ACC112 (cell line): ENCODE measurements at regions not wholly inside any gene's neighbourhood (a gene's known extent, or its start where the extent isn't known, plus 50 kb on each side); places are given as distances from the start of the nearest gene placed in this dataset.

Experiments
- H2AFZ ChIP-seq: fragments of 200-600 bp; sonication (generic); one replicate; pipeline ENCODE4 v1.6.0; 2017; ENCODE audit warnings: antibody characterized with exemption, low read length; ENCODE audit not compliant: unreplicated experiment
- H3K27ac ChIP-seq: fragments of 200-600 bp; sonication (generic); 2 replicates; pipeline ENCODE4 v1.5.1; 2014; ENCODE audit warnings: low read depth, mild to moderate bottlenecking, antibody characterized with exemption, low read length, moderate library complexity
- H3K27me3 ChIP-seq: fragments of 200-600 bp; sonication (generic); 2 replicates; pipeline ENCODE4 v1.6.1; 2014; ENCODE audit warnings: mild to moderate bottlenecking, antibody characterized with exemption, low read length, moderate library complexity, mixed read lengths; ENCODE audit not compliant: insufficient read depth
- H3K36me3 ChIP-seq: fragments of 200-600 bp; sonication (generic); 2 replicates; pipeline ENCODE4 v1.6.1; 2016; ENCODE audit warnings: mild to moderate bottlenecking, antibody characterized with exemption, low read length, moderate library complexity, mixed read lengths; ENCODE audit not compliant: insufficient read depth
- H3K4me1 ChIP-seq: fragments of 200-600 bp; sonication (generic); one replicate; pipeline ENCODE4 v1.6.1; 2016; ENCODE audit warnings: low read length, mixed read lengths; ENCODE audit not compliant: insufficient read depth, unreplicated experiment, control insufficient read depth
- H3K4me3 ChIP-seq: fragments of 200-600 bp; sonication (generic); 2 replicates; pipeline ENCODE4 v1.5.1; 2014; ENCODE audit warnings: mild to moderate bottlenecking, low read depth, low read length
- H3K79me2 ChIP-seq: fragments of 200-600 bp; sonication (generic); one replicate; pipeline ENCODE4 v1.6.0; 2016; ENCODE audit warnings: low read length; ENCODE audit not compliant: control insufficient read depth, unreplicated experiment, insufficient read depth

DNA sequence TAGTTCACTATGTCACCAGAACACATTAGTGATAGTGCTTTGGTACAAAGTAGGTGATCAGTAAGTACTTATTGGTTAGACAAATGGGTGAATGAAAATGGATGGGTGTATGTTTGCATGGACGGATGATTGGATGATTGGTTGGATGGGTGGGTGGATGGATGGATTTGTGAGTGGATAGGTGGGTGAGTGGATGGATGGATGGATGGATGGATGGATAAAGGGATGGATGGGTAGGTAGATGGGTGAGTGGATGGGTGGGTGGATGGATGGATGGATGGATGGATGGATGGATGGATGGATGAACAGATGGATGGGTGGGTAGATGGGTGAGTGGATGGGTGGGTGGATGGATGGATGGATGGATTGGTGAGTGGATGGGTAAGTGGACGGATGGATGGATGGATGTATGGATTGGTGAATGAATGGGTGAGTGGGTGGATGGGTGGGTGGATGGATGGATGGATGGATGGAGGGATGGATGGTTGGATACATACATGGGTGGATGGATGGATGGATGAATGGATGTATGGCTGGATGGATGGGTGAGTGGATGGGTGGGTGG lies 225.3 kb upstream of the GSE1 start:
- Histone ChIP-seq H3K79me2 (no peaks in the 10 kb centered on the region), H3K36me3 (no peaks in the 10 kb centered on the region), H2AFZ (no peak overlapping the region), H3K4me1 (peaks cover 16% of the 10 kb centered on the region), H3K27me3 (no peaks in the 10 kb centered on the region), H3K27ac (no peak overlapping the region), H3K4me3 (no peak overlapping the region)

DNA sequence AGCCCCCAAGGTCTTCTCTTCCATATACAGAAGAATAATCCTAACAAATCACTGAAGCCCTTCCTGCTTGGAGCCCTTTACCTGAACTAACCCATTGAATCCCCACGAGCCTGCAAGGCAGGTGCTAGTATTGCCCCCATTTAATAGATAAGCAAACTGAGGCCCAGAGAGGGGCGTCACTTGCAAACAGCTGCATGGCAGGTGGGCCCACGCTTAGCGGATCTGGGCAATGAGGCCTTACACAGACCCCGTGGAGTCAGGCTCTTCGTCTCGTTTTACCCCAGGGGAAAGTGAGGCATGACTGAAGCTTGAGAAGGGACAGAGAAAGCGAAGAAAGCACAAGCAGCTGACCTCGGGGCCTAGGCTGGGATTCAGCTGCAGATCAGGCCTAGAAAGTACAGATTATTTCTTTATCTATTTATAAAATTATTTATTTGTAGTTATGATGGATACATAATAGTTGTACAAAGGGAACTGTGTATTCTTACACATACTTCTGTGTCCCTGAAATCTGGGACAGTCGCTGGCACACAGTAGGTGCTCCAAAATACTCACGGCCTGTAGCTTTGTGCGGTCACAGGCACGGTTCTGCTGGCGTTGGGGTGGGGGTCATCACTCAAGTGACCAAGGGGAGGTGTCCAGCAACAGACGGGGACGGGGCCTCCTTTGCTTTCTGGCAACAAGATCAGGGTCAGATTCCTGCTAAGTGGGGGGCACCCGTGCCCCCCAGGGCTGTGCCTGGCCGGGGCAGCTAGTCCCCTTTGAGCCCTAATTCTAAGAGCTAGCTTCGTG lies 223.2 kb upstream of the GSE1 start:
- Histone ChIP-seq H3K36me3 (no peaks in the 10 kb centered on the region), H2AFZ (no peak overlapping the region), H3K79me2 (peaks cover 5% of the 10 kb centered on the region), H3K4me3 (no peak overlapping the region), H3K27me3 (no peaks in the 10 kb centered on the region), H3K27ac (peak overlapping the region; percentile 75), H3K4me1 (peaks cover 23% of the 10 kb centered on the region)

DNA sequence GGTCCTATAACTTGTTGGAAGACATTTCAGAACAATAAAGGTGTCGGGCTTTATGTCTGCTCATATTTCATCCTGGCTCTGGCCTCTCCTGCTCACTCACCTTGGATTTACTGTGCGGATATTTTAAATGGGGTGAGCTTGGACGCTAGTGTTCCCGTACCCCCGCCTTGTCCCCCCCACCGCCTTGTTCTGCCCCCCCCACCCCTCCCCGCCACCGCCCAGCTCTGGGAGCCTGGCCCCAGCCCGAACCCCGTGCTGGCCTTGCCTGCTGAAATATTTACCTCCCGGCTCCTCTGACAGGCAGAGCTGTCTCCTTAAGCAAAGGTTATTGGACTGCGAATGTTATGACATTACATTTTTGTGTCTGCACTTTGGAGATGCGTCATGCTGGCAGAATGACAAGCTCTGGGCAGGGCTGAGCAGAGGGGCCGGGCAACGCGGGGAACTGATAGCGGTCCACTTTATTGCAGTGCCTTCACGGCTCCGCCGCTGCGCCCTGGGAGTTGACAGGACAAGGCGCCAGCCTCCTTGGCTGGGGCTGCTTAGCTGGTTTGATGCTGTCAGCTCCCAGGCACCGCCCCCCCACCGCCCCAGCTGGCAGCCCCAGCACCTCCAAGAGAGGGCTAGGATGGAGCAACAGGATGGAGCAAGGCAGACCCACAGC lies 222.5 kb upstream of the GSE1 start:
- Histone ChIP-seq H3K4me3 (no peak overlapping the region), H3K4me1 (peaks cover 28% of the 10 kb centered on the region), H3K27ac (peak overlapping the region; percentile 75), H3K36me3 (no peaks in the 10 kb centered on the region), H3K27me3 (no peaks in the 10 kb centered on the region), H2AFZ (no peak overlapping the region), H3K79me2 (peaks cover 5% of the 10 kb centered on the region)

DNA sequence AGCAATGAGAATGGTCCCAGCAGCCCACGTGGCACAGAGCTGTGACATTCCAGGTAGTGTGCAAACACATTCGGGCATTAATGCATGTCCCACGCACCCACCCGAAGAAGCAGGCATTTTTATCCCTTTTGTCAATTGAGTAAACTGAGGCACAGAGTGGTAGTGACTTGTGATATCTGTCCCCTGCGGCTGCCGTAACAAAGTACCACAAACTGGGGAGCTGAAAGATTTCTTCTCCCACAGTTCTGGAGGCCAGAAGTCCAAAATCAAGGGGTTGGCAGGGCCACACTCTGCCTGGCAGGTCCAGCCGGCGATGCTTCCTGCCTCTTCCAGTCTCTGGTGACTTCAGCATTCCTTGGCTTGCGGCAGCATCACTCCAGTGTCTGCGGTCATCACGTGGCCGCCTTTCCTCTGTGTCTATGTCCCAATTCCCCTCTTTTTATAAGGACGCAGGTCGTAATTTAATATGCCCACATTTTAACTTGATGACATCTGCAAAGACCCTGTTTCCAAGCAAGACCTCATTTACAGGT lies 221.9 kb upstream of the GSE1 start:
- Histone ChIP-seq H3K4me1 (peaks cover 34% of the 10 kb centered on the region), H3K79me2 (peaks cover 5% of the 10 kb centered on the region), H3K27ac (peak overlapping the region; percentile 53), H2AFZ (no peak overlapping the region), H3K27me3 (no peaks in the 10 kb centered on the region), H3K4me3 (no peak overlapping the region), H3K36me3 (no peaks in the 10 kb centered on the region)

DNA sequence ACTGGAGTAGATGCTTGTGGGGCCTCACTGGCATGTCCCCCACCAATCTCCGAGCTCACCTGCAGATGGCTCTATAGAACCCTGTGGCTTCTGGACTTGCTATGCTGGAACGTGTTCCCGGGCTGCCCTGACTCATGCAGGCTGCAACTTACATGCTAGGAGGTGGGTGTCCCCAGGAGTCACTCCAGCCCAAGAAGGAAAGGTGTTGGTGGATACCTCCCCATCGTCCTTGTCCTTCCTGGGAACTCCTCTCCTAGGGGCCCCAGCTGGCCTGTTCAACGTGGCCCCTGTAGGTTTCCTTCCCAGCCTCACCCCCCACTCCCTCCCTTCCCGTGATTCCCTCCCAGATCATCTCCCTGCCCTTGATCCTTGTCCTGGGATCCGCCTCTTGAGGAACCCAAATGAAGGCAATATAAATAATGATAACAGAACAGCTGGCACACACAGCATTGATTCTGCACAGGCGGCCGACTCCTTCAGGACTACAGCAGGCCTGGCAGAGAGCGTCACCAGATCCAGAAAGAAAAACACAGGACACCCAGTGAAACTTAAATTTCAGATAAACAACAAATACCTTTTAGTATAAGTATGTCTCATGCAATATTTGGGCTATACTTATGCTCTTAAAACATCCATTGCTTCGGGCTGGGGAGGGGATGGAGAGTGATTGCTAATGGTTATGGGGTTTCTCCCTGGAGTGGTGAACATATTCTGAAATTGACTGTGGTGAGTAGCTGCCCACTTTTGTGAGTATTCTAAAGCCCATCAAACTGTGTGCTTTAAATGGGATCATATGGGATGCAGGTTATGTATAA lies 221.1 kb upstream of the GSE1 start:
- Histone ChIP-seq H3K36me3 (no peaks in the 10 kb centered on the region), H3K4me3 (no peak overlapping the region), H3K4me1 (peaks cover 41% of the 10 kb centered on the region), H3K79me2 (peaks cover 5% of the 10 kb centered on the region), H2AFZ (no peak overlapping the region), H3K27ac (no peak overlapping the region), H3K27me3 (no peaks in the 10 kb centered on the region)

DNA sequence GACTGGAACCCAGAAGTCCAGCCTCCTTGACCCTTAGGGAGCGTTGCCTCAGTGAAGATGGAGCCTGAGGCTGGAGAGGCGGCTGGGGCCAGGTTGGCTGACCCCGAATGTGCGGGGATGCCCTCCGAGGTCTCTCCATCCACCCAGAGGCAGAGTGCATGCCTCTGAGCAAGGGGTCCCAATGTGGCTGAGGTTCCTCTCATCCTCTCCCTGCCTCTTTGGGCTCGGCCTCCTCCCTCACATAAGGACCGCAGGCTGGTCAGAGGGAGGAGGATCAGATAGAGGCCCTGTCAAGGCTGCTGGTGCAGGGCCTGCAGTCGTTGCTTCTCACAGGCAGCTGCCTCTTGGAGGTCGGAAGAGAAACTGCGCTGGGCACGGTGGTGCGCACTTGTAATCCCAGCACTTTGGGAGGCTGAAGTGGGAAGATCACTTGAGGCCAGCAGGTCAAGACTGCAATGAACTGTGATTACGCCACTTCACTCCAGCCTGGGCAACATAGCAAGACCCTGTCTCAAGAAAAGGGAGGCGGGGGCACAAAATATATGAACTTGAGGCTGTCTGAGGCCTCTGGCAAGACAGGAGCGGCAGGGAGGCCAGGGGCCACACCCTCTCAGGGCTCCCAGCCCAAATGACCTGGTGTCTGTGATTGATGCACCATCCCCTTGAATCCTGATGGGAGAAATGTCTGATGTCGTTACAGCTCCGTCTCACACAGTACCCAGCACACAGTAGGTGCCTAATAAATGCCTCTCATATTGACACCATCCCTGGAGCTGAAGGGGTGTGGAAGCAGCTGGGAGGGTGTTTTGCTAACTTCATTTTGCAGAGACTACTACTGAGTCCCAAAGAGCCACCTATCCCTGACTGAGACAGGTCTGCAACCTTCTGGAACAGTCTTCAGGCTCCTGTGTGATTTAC lies 220.1 kb upstream of the GSE1 start:
- H3K27me3 ChIP-seq = no peaks in the 10 kb centered on the region
- no peaks in the 10 kb centered on the region for H3K36me3 ChIP-seq
- peaks cover 47% of the 10 kb centered on the region for H3K4me1 ChIP-seq
- H3K4me3 ChIP-seq = no peak overlapping the region
- H3K27ac ChIP-seq = no peak overlapping the region
- H3K79me2 ChIP-seq = peaks cover 8% of the 10 kb centered on the region
- no peak overlapping the region for H2AFZ ChIP-seq

DNA sequence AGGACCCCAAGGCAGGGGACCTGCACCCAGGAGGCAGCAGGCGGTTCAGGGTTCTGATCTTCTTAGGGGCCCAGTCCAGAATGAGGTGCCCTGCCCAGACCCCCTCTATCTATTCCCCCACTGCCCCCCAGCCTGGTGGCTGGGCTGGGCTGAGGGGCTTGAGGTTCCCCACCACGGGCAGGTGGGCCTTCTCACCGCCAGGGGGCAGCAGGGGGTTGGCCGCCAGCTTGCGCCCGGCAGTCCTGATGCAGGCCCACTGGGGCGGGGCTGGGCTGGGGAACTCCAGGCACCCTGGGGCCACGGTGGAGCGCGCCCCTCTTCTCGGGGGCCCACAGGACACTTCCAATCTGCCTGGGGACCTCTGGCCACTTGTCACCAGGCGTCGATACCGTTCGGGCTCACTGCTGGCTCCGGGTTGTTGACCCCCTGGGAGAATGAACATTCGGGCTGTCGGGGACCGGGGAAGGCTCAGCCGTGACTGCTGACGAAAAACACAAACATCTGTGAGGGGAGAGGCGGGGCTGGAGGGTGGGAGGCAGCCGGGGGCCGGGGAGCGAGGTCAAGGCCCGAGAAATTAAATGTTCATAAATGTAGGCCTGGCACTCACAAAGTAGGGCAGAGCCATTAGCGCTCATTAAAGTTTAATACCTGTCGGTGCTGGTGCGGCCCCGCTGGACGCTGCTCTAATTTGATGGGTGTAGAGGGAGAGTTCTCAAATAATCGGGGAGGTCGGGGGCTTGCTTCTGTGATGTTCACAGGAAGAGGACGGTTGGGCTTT lies 219.3 kb upstream of the GSE1 start:
- H2AFZ ChIP-seq = no peak overlapping the region
- H3K79me2 ChIP-seq = peaks cover 8% of the 10 kb centered on the region
- no peak overlapping the region for H3K27ac ChIP-seq
- H3K4me1 ChIP-seq = peaks cover 47% of the 10 kb centered on the region
- H3K27me3 ChIP-seq = no peaks in the 10 kb centered on the region
- no peak overlapping the region for H3K4me3 ChIP-seq
- no peaks in the 10 kb centered on the region for H3K36me3 ChIP-seq

DNA sequence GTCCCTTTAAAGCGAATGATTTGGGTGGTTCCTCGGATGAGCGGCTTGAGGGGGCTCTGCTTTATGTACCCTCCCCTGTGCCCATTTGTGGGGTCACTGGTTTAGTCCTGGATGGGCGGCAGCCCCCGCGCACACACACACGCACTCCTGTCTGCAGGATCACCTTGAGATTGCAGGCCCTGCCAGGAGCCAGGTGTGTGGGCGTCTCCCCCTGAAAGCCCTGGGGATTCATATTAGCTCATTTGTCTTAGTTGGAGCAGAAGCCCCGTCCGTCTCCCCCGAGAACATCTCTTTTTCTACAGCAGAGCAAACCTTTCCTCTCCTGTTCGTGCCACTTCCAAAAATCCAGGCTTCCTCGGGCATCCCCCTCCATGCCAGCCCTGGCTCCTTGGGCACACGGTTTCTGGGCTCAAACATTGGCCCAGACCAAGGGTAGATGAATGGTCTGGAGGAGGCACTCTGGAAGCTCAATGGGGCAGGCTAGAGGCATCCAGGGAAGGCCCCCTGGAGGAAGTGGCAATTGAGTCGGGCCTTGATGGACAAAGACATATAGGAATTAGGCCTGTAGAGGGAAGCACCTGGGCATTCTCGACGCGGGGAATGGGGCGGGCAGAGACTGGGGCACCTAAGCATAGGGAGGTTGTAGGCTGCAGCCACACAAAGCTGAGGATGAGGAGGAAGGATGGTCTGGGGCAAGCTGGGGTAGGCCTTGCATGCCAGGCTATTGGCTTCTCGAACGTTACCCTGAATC lies 218.5 kb upstream of the GSE1 start:
- H3K27ac ChIP-seq = peak overlapping the region; percentile 52
- no peaks in the 10 kb centered on the region for H3K36me3 ChIP-seq
- peaks cover 47% of the 10 kb centered on the region for H3K4me1 ChIP-seq
- no peak overlapping the region for H3K4me3 ChIP-seq
- no peak overlapping the region for H2AFZ ChIP-seq
- peaks cover 8% of the 10 kb centered on the region for H3K79me2 ChIP-seq
- H3K27me3 ChIP-seq = no peaks in the 10 kb centered on the region
